GM06990 (cell line): ENCODE measurements at regions not wholly inside any gene's neighbourhood (a gene's known extent, or its start where the extent isn't known, plus 50 kb on each side); places are given as distances from the start of the nearest gene placed in this dataset.

Source experiments
- DNase-seq: peaks from one replicate; pipeline ENCODE4 v3.0.0-alpha.2; 2011; ENCODE audit not compliant: insufficient read length; ENCODE audit errors: extremely low read depth
- H3K27me3 ChIP-seq: replicated peaks from 2 replicates; pipeline ENCODE4 v1.6.0; 2011; ENCODE audit warnings: low read length; ENCODE audit not compliant: control insufficient read depth, insufficient read depth
- H3K36me3 ChIP-seq: 2 replicates; pipeline ENCODE4 v1.5.1; 2011; ENCODE audit warnings: low read length; ENCODE audit not compliant: control insufficient read depth, insufficient read depth
- H3K4me3 ChIP-seq: replicated peaks from 2 replicates; pipeline ENCODE4 v1.5.1; 2011; ENCODE audit warnings: low read depth, mild to moderate bottlenecking, control low read depth, low read length
- TF ChIP-seq, protein P1 (sequence below): IDR thresholded peaks from 2 replicates; pipeline ENCODE4 v1.5.1; 2011; ENCODE audit warnings: low read length, control low read depth, mild to moderate bottlenecking, inconsistent platforms; ENCODE audit not compliant: insufficient read depth, poor library complexity, severe bottlenecking

DNA sequence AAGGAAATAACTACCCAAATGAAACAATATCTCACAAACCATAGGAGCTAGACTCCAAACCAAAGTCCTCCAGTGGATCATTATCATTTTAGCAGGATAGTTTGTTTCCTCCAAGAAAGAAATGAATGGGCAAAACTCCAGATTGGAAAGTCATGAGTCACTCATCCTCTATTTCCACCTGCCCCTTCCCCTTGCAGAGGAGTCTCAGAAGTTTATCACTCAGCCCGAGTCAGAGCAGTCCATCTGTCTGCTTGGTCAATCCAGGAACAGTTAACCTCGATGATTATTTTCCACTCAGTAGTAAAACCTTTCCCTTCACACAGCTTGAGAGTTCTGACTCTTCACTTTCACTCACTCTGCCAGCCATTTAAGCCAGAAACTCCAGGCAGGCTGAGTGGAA, 462.2 kb downstream of the BCL11A start:
- Histone ChIP-seq H3K4me3 (no peak overlapping the region), H3K27me3 (no peaks in the 10 kb centered on the region; the same call in 1 of the 2 replicates), H3K36me3 (no peaks in the 10 kb centered on the region)
- no peak for DNase-seq
- TF ChIP-seq, protein P1, sequence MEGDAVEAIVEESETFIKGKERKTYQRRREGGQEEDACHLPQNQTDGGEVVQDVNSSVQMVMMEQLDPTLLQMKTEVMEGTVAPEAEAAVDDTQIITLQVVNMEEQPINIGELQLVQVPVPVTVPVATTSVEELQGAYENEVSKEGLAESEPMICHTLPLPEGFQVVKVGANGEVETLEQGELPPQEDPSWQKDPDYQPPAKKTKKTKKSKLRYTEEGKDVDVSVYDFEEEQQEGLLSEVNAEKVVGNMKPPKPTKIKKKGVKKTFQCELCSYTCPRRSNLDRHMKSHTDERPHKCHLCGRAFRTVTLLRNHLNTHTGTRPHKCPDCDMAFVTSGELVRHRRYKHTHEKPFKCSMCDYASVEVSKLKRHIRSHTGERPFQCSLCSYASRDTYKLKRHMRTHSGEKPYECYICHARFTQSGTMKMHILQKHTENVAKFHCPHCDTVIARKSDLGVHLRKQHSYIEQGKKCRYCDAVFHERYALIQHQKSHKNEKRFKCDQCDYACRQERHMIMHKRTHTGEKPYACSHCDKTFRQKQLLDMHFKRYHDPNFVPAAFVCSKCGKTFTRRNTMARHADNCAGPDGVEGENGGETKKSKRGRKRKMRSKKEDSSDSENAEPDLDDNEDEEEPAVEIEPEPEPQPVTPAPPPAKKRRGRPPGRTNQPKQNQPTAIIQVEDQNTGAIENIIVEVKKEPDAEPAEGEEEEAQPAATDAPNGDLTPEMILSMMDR: no peak

DNA sequence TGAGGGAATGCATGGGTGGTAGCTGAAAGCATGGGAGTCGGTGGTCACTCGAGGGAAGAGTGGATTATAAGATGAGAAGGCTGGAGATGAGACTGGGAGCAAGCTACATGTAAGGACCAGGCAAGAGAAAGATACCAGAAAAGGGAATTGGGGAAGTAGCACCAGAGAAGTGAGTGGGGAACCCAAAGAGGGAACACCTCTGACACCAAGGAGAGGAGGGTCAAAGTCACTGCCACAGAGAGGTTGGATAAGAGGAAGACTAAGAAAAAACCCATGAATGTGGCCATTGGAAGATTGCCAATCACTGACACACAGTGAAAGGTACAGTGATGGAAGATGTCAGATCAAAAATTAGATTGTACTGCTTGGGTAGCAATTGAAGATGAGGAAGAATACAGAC, 473.9 kb downstream of the BCL11A start:
- no peaks in the 10 kb centered on the region for H3K36me3 ChIP-seq
- H3K4me3 ChIP-seq: no peak overlapping the region
- no peaks in the 10 kb centered on the region for H3K27me3 ChIP-seq
- TF ChIP-seq, protein P1: no peak
- no peak for DNase-seq

DNA sequence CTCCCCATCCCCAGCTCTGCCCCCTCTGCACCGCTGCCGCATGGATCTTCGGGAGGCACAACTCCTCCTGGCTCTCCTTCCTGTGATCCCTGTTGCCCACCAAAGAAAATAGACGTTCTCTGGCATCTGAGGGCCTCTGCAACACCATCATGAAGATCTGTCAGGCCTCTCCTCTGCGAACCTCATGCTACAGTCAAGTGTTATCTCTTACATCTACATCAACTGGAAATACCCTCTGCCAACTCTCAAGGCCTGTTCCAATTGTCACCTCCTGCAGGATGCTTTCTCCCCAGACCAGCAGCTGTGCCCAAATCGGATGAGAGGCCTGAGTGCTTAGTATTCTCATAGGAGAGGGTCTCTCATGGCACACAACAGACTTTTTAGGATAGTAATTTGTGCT, 478.4 kb downstream of the BCL11A start:
- no peak for DNase-seq
- Histone ChIP-seq H3K27me3 (no peaks in the 10 kb centered on the region; the same call in 1 of the 2 replicates), H3K36me3 (no peaks in the 10 kb centered on the region), H3K4me3 (no peak overlapping the region)
- TF ChIP-seq, protein P1: no peak

DNA sequence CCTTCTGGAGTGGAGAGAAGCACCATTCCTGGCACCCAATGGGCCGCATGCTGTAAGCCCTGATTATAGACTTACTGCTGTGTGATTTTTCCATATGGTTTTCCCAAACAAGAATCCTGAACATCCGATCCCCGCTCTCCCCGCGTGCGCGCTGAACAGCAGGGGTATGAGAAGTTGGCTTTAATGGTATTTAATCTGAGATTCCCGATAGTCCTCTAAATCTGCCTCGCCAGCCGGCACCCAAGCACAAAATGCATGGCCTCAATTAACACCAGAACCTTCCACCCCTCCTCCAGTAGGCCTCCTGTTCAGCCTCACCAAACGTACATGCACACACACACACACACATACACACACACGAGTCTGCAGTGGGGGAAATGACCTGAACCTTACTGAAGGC, 480.3 kb downstream of the BCL11A start:
- H3K4me3 ChIP-seq: no peak overlapping the region
- TF ChIP-seq, protein P1: no peak
- no peak for DNase-seq
- no peaks in the 10 kb centered on the region; the same call in 1 of the 2 replicates for H3K27me3 ChIP-seq
- no peaks in the 10 kb centered on the region for H3K36me3 ChIP-seq

DNA sequence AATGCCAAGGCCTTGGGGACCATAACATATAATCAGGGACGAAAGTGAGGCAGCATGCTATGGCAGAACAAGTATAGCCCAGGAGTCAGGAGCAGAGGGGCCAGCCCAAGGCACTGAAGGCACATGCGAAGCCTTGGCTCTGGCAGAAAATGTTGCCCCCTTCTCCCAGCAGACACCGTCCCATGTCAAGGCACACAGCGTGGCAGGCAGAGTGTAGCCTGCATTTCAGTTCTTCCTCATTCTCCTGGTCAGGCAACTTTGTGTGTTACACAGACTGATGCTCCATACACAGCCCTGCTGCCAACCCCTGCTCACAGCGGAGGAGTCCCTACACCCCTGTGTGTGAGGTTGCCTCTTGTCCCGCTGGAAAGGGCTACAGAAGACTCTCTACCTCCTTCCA, 480.8 kb downstream of the BCL11A start:
- no peaks in the 10 kb centered on the region; the same call in 1 of the 2 replicates for H3K27me3 ChIP-seq
- H3K4me3 ChIP-seq: no peak overlapping the region
- no peaks in the 10 kb centered on the region for H3K36me3 ChIP-seq
- TF ChIP-seq, protein P1: no peak
- DNase-seq: no peak

DNA sequence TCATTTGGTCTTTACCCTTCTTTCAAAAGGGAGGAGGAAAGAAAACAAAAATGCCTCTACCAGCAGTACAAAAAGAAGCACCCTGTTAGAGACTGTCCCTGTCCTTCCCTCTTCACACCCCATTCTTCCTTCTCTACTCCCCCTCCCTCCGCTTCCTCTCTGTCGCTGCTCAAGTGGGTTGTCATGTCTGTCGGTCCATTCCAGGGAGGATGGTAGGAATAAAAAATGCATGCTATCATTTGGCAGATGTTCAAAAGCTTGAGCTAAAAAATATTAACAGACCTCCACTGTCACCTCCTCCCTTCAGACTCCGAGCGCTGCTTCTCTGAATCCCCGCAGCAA, 482.0 kb downstream of the BCL11A start:
- no peak overlapping the region for H3K4me3 ChIP-seq
- H3K36me3 ChIP-seq: no peaks in the 10 kb centered on the region
- H3K27me3 ChIP-seq: no peaks in the 10 kb centered on the region; the same call in 1 of the 2 replicates
- TF ChIP-seq, protein P1: no peak
- no peak for DNase-seq
